Activated naive CD4-positive, alpha-beta T cell treated with anti-CD3 and anti-CD28 coated beads for 36 hours (primary cell): ENCODE measurements at regions not wholly inside any gene's neighbourhood (a gene's known extent, or its start where the extent isn't known, plus 50 kb on each side); places are given as distances from the start of the nearest gene placed in this dataset.
A peak's percentile ranks its signal among the peaks of the same experiment; 100 is the strongest.

Experiments
- CTCF ChIA-PET: fragments of 350-600 bp; sonication (Branson Sonifier 250); formaldehyde crosslinking; loops from one replicate; lab custom pipeline; 2021; ENCODE audit warnings: antibody characterized with exemption; lab: Charles Lee
- DNase-seq: peaks from one replicate; pipeline ENCODE4 v3.0.0-alpha.2; 2020
- H3K27ac Mint-ChIP-seq: one replicate; pipeline ENCODE4 v1.8.0; 2021; ENCODE audit warnings: mild to moderate bottlenecking, mixed read lengths
- H3K27me3 Mint-ChIP-seq: one replicate; pipeline ENCODE4 v1.8.0; 2021; ENCODE audit warnings: low read depth, mixed read lengths
- H3K36me3 Mint-ChIP-seq: one replicate; pipeline ENCODE4 v1.8.0; 2021; ENCODE audit warnings: low read depth, mixed read lengths
- H3K4me1 Mint-ChIP-seq: one replicate; pipeline ENCODE4 v1.8.0; 2021; ENCODE audit warnings: low read depth, mixed read lengths
- H3K4me3 Mint-ChIP-seq: one replicate; pipeline ENCODE4 v1.8.0; 2021; ENCODE audit warnings: mild to moderate bottlenecking, moderate library complexity, mixed read lengths
- H3K9me3 Mint-ChIP-seq: one replicate; pipeline ENCODE4 v1.8.0; 2021; ENCODE audit warnings: mixed read lengths
- intact Hi-C: fragments of 100-400 bp; cut with micrococcal nuclease; formaldehyde crosslinking; loops from one replicate; pipeline ENCODE4 v1.15.1; 2023

DNA sequence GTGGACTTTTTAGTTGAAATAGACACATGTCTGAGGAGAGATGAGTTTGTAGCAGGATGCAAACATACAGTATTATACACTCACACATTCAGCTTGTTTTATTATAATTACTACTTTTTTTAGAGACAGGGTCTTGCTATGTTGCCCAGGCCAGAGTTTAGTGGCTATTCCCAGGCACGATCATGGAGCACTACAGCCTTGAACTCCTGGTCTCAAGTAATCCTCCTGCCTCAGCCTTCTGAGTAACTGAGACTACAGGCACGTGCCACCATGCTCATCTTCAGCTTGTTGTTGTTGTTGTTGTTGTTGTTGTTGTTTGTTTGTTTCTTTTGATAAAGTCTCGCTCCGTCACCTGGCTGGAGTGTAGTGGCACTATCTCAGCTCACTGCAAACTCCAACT is 94.7 kb upstream of the ACSL4 start:
- H3K4me1 Mint-ChIP-seq = no peaks in the 10 kb centered on the region
- H3K36me3 Mint-ChIP-seq = no peaks in the 10 kb centered on the region
- CTCF ChIA-PET = interaction anchor here (1.2 kb wide), 1 partner anchor 63 kb away, joined by 3 read pairs; no protein-coding TSS in a partner anchor
- no peaks in the 10 kb centered on the region for H3K9me3 Mint-ChIP-seq
- no peak overlapping the region for H3K4me3 Mint-ChIP-seq
- intact Hi-C loops = no loop called here
- H3K27ac Mint-ChIP-seq = no peak overlapping the region
- DNase-seq = no peak
- H3K27me3 Mint-ChIP-seq = no peaks in the 10 kb centered on the region

DNA sequence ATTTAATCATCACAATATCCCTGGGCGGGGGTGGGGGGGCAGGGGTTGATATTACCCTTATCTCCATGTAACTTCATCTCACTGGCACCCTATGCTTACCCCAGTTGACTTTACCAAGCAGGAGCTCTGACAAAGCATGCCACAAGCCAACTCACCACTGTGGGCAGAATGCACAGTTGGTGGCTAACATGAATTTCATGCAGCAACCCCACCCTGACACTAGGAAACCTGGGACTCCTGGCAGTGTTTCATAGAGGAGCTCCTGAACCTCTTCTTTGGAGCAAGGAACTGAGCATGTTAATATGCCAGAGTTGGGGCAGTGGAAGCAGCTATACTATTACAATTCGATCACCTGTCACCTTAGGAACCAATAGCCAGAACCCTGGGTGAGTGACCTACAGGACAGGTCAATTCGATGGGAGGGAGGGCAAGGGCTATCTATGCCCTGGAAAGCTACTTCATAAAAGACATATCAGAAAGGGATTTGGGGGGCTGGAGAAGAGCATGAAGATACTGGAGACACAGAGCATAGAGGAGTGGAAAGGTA is 97.2 kb upstream of the ACSL4 start:
- CTCF ChIA-PET = no interaction called here
- Mint-ChIP-seq H3K27me3 (no peaks in the 10 kb centered on the region), H3K27ac (no peak overlapping the region), H3K36me3 (no peaks in the 10 kb centered on the region), H3K4me3 (no peak overlapping the region), H3K9me3 (no peaks in the 10 kb centered on the region), H3K4me1 (no peaks in the 10 kb centered on the region)
- intact Hi-C loops = no loop called here
- DNase-seq = no peak

DNA sequence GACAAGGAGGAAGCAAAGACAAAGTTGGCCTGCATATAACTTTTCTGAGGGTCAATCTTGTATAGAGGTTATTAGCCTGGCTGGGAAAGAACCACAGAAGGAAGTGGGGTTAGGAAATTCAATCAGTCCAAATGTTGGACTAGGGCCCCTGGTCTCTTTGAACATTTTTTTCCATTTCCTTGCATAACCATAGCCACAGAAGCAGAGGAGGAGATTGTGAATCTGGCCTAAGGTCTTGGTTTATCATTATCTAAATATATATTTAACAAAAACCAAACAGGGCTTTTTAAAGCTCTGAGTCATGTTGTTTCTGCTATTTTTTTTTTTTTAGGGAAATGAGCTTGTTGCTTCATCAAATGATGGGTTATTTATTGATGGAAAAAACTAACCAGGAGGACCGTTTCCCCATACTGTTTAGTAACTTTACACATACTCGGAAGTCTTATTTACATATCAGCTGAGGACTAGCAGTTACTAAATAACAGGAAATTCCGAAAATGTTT is 97.7 kb upstream of the ACSL4 start:
- Mint-ChIP-seq H3K4me1 (no peaks in the 10 kb centered on the region), H3K27me3 (no peaks in the 10 kb centered on the region), H3K9me3 (no peaks in the 10 kb centered on the region), H3K4me3 (no peak overlapping the region), H3K36me3 (no peaks in the 10 kb centered on the region), H3K27ac (no peak overlapping the region)
- intact Hi-C loops = no loop called here
- CTCF ChIA-PET = no interaction called here
- DNase-seq = no peak

DNA sequence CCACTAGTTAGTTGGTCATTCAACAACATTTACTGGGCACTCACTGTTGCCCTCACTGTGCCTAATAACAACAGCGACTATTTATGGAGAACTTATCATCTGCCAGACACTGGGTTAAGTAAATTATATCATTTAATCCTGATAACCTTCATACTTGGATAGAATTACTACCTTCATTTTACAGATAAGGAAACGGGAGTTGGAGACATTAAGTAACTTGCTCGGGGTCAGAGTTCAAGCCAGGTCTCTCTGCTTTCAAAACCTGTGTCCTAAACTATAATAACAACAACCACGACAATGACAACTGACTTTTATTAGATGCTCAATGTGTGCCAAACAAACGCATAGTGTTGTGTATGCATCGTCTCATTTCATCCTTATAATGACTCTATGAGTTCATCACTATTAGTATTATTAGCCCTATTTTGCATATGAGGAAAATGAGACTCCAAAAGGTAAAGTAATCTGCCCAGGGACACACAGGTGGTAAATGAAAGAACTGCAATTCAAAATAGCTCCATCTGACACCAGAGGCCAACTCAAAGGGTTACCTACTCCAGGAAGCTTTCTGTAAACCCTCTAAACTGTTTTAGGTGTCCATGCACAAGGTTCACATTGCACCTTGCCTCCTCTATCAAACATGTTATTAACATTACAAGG is 98.4 kb upstream of the ACSL4 start:
- Mint-ChIP-seq H3K27me3 (no peaks in the 10 kb centered on the region), H3K4me3 (no peak overlapping the region), H3K27ac (no peak overlapping the region), H3K36me3 (no peaks in the 10 kb centered on the region), H3K4me1 (no peaks in the 10 kb centered on the region), H3K9me3 (no peaks in the 10 kb centered on the region)
- CTCF ChIA-PET = no interaction called here
- intact Hi-C loops = no loop called here
- DNase-seq = no peak

DNA sequence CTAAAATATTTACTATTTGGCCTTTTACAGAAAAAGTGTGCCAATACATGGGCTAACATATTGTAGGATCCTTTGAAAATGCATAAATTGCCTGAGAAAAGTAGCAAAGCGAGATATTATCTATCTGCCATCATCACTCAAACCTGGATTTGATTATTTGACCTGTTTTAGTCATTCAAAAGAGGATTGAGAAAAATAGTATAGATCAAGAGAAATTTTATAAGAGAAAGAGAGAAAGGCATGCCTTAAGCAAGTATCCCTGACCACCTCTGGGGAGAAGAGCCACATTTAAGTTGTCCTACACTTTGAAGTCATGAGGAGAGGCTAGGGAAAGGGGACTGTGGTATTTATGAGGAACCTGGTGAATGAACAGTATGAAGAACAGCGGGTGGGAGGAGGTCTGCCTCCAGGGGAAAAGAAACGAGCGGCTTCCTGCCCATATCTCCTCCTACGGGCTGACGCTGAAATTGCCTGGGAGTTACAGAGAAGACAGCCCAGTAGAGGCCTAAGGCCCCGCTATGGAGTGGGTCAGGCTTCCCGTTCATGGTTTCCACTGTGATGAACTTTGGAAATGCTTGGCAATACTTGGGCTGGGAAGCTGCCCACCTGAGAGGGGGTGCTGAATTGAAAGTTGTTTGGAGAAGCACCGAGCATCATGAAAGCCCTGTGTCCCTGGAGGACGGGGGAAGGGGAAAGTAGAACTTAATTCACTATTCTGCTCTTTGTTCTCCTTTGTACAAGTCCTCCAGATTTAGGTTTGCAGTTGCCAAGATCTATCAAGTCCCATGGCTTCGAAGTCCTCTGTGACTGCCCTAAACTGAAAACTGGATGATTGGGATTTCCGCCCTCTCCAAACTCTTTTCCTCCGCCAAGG is 106.9 kb upstream of the ACSL4 start:
- H3K36me3 Mint-ChIP-seq = no peaks in the 10 kb centered on the region
- no peak overlapping the region for H3K27ac Mint-ChIP-seq
- DNase-seq = peak; percentile 12
- CTCF ChIA-PET = interaction anchor here (0.6 to 1.6 kb wide), 3 partner anchors 52 to 128 kb away, joined by 3 to 7 read pairs (median 4); no protein-coding TSS in a partner anchor
- no peaks in the 10 kb centered on the region for H3K27me3 Mint-ChIP-seq
- intact Hi-C loops = loop anchor here (5.0 to 10.0 kb wide), 5 partner anchors 128 to 1748 kb away; partner anchors contain the start of genes AMMECR1, ATG4A and PSMD10
- no peak overlapping the region for H3K4me3 Mint-ChIP-seq
- no peaks in the 10 kb centered on the region for H3K9me3 Mint-ChIP-seq
- H3K4me1 Mint-ChIP-seq = peaks cover 17% of the 10 kb centered on the region

DNA sequence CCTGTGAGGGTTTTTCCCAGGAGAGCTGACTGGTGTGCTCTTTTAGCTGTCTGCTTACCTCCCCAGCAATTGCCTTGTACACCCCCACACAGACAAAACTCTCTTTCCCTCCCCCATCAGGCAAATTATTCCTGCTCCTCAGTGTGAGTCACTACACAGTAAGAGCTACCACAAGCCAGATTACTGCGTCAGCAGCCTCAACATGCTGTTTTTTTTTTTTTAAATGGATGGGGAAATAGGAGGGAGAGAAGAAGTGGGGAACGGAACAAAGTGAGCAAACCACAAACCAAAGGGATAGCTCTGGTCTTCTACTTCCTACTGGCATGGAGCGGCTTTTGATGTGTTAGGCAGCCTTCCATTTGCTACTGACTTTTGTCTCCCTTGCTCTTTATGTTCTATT is 107.5 kb upstream of the ACSL4 start:
- H3K4me1 Mint-ChIP-seq = peaks cover 17% of the 10 kb centered on the region
- no peak overlapping the region for H3K27ac Mint-ChIP-seq
- H3K27me3 Mint-ChIP-seq = no peaks in the 10 kb centered on the region
- H3K9me3 Mint-ChIP-seq = no peaks in the 10 kb centered on the region
- H3K36me3 Mint-ChIP-seq = no peaks in the 10 kb centered on the region
- no peak overlapping the region for H3K4me3 Mint-ChIP-seq
- DNase-seq = peak; percentile 47
- intact Hi-C loops = loop anchor here (5.0 to 10.0 kb wide), 5 partner anchors 128 to 1748 kb away; partner anchors contain the start of genes AMMECR1, ATG4A and PSMD10
- CTCF ChIA-PET = interaction anchor here (0.6 to 1.9 kb wide), 4 partner anchors 16 to 354 kb away, joined by 3 to 7 read pairs (median 6); no protein-coding TSS in a partner anchor

DNA sequence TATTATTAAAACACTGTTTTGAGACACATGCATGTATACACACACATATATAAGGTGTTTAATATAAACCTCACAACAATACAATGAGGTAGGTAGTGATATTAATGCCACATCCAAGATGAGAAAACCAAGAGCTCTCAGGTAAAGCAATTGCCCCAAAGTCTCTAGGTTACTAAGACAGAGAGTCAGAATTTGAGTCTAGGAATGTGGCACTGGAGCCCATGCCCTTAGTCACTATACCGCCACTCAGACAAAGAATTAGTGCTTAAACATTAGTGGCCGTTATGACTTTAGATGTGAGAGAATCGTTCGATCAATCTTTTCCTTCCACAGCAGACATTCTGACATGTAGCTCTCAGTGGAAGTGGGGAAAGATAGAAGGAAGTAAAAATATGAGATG is 108.2 kb upstream of the ACSL4 start:
- DNase-seq = peak; percentile 10
- CTCF ChIA-PET = interaction anchor here (0.6 to 1.9 kb wide), 4 partner anchors 16 to 355 kb away, joined by 3 to 7 read pairs (median 6); no protein-coding TSS in a partner anchor
- no peaks in the 10 kb centered on the region for H3K9me3 Mint-ChIP-seq
- peaks cover 17% of the 10 kb centered on the region for H3K4me1 Mint-ChIP-seq
- H3K4me3 Mint-ChIP-seq = no peak overlapping the region
- H3K27ac Mint-ChIP-seq = peak overlapping the region; percentile 53
- no peaks in the 10 kb centered on the region for H3K27me3 Mint-ChIP-seq
- no peaks in the 10 kb centered on the region for H3K36me3 Mint-ChIP-seq
- intact Hi-C loops = loop anchor here (1.0 to 10.0 kb wide), 6 partner anchors 129 to 1749 kb away; partner anchors contain the start of genes AMMECR1, ATG4A and PSMD10

DNA sequence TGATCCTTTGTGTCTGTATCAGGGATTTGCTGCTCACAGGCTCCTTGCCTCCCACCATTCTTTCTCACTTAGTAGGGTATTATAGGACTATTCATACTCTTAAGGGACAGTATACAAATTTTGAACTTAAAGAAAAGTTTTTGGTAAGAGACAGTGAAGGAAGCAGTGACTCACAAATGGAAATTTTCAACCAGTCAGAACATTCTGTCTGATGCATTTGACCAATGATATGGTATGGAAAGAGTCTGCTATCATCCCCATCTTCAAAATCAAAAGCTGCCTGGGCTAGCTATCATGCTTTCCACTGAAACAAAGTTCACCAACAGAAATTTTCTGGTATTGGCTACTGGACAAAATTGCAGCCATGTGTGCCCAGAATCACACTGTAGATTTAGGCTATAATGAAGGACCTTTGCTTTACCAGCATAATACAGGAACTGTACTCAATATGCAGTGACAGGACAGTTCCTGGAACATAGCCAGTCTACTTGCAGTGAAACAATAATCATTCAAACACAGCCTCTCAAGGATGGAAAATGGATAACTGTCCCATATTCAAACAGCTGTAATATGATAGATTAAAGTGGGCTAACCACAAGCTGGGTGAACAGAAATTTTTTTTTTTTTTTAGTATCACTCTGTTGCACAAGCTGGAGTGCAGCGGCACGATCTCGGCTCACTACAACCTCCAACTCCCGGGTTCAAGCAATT is 109.0 kb upstream of the ACSL4 start:
- CTCF ChIA-PET = interaction anchor here (1.3 to 1.9 kb wide), 3 partner anchors 15 to 130 kb away, joined by 4 to 7 read pairs (median 7); no protein-coding TSS in a partner anchor
- H3K4me3 Mint-ChIP-seq = no peak overlapping the region
- no peaks in the 10 kb centered on the region for H3K9me3 Mint-ChIP-seq
- no peak for DNase-seq
- intact Hi-C loops = loop anchor here (1.0 to 10.0 kb wide), 8 partner anchors 110 to 1750 kb away; partner anchors contain the start of genes AMMECR1, ATG4A and PSMD10
- H3K4me1 Mint-ChIP-seq = peaks cover 17% of the 10 kb centered on the region
- no peaks in the 10 kb centered on the region for H3K27me3 Mint-ChIP-seq
- peak overlapping the region; percentile 13 for H3K27ac Mint-ChIP-seq
- H3K36me3 Mint-ChIP-seq = no peaks in the 10 kb centered on the region

DNA sequence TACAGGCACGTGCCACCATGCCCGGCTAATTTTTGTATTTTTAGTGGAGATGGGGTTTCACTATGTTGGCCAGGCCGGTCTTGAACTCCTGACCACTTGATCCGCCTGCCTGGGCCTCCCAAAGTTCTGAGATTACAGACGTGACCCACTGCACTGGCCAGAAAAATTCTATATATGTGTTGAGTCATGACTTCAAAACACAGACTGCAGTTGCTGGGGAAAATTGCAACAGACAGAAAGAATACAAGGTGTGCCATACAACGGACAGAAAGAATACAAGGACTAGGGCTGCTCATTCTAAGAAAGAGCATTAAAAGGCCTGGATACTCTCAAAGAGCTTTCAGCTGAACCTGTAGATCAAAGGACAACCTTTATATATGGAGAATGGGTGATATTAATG is 109.6 kb upstream of the ACSL4 start:
- no peak for DNase-seq
- H3K27ac Mint-ChIP-seq = no peak overlapping the region
- peaks cover 21% of the 10 kb centered on the region for H3K4me1 Mint-ChIP-seq
- CTCF ChIA-PET = interaction anchor here (1.3 to 1.9 kb wide), 2 partner anchors 14 to 15 kb away, joined by 3 to 7 read pairs; no protein-coding TSS in a partner anchor
- H3K9me3 Mint-ChIP-seq = no peaks in the 10 kb centered on the region
- no peak overlapping the region for H3K4me3 Mint-ChIP-seq
- intact Hi-C loops = loop anchor here (1.0 to 10.0 kb wide), 7 partner anchors 110 to 1750 kb away; partner anchors contain the start of genes AMMECR1, ATG4A and PSMD10
- no peaks in the 10 kb centered on the region for H3K27me3 Mint-ChIP-seq
- H3K36me3 Mint-ChIP-seq = no peaks in the 10 kb centered on the region

DNA sequence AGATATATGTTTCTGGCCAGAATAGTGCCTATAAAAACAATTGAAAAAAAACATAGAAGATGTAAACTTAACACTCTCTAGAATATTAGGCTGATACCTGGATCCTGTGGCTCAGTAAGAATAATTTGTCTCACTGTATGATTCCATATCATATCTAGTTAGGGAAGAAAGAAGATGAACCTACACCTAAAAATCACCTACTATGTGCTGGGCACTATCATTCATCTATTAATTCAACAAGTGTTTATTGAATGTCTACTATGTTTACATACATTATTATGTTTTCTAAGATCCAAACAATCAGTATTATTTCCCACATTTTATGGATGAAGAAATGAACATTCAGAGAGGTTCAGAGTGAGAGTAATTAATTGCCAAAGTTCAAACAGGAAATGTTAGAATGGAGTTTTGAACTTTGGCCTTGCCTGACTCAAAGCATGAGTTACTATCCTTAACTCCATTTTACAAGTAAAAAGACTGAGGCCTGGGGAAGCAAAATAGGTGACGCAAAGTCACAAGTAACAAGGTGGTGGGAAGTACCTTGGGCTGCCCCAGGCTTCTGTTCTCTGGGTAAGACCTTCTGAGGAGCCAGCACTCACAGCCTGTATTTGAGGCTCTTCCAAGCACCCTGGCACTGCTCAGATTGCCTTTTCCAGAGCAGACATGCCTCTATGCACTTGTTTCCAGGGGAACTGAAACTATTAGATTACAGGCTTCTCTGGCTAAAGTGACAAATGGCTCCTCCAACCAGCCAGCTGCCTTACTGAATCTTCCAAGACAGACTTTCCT is 111.1 kb upstream of the ACSL4 start:
- CTCF ChIA-PET = interaction anchor here (1.3 kb wide), 1 partner anchor 13 kb away, joined by 3 read pairs; no protein-coding TSS in a partner anchor
- H3K9me3 Mint-ChIP-seq = no peaks in the 10 kb centered on the region
- intact Hi-C loops = loop anchor here (5.0 to 10.0 kb wide), 5 partner anchors 132 to 1752 kb away; partner anchors contain the start of genes AMMECR1, ATG4A and PSMD10
- H3K36me3 Mint-ChIP-seq = no peaks in the 10 kb centered on the region
- peak; percentile 41 for DNase-seq
- H3K4me1 Mint-ChIP-seq = peaks cover 30% of the 10 kb centered on the region
- H3K27ac Mint-ChIP-seq = no peak overlapping the region
- no peak overlapping the region for H3K4me3 Mint-ChIP-seq
- no peaks in the 10 kb centered on the region for H3K27me3 Mint-ChIP-seq
